NCI-H69 (cell line): ENCODE measurements at regions not wholly inside any gene's neighbourhood (a gene's known extent, or its start where the extent isn't known, plus 50 kb on each side); places are given as distances from the start of the nearest gene placed in this dataset.
"Not testable (repeated sequence)": the region's sequence is repeated elsewhere in the genome, so short reads cannot be mapped to it uniquely, and the experiment has no call there.

Experiments
- DNase-seq: peaks from one replicate; lab custom pipeline; 2025; lab: John Stamatoyannopoulos, UW

DNA sequence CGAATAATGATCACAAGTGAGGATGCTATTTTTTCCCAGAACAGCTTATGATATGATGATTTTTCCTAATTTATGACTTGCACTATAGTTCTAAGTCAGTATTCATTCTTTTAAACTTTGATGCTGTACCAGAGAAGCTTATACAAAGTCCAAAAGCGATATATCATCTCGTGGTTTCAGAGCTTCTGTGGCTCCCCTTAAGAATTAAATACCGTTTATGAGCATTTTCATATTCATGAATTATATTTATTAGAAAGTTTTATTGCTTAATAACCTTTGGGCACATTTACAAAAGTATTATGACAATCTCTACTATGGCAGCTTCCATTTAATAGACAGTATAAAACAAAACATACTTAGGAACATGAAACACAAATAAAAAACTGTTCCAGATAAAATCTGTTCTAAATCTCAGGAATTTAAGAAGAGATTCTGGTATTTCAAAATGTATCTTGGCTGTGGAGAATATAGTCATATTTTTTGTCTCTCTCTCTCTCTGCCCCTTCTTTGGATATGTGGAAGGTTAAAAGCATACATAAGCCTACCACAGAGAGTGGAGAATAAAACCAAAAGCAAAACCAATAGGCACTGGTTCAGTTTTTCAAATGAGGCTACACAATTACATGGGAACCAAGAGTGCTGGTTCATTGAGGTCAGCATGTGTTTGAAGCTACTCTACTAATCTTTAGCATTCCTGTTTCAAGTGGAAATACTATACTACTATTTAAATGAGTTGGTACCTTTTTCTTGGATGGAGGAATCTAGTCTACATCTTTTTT is 884.5 kb upstream of the GJE1 start:
- DNase-seq = no peak

DNA sequence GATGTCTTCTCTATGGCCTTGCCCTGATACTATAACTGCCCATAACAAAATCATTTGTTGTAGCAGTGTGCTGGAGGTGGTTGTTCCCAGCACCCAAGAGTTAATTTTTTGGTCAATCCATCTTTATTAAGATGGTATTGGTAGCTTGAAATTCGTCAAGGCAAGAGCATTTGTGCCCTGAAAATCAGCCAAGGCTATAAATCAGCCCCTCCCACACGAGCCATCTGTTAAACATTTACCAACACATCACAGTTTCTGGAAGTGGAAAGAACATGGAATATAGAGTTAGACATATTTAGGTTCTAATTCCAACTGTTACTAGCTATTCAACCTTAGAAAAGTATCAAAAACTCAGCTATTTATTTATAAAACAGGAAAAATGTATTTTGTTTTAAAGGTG is 888.4 kb upstream of the GJE1 start:
- DNase-seq = peak; percentile 58

DNA sequence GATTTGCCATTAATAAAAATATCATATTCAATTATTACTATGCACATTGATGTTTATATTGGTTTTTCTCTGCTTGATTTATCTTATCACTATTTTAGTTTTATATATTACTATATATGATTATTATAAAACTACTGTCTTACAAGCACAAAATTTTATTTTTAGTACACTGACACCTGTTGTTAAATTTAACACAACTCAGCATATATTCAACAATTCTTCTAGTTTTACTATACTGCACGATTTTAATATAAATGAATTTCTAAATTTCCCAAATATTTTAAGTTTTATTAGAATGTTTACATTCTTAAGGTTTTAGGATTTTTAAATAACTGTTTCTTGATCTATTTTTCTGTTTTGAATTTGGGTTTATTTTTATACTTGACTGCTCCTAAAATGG is 889.8 kb upstream of the GJE1 start:
- DNase-seq = no peak

DNA sequence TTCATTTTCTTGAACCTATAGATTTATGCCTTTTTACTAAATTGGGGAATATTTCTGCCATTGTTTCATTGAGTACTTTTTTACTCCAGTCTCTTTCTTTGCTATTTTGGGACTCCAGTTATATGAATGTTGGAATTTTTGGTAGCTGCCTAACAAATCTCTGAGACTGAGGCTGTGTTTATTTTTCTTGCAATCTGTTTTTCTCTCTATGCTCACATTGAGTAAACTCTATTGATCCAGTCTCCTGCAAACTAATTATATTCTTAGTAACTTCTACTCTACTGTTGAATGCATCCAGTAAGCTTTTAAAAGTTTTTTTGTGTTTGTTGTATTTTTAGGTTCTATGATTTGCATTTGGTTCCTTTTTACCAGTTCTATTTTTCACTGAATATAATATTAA is 903.4 kb upstream of the GJE1 start:
- DNase-seq = no peak

DNA sequence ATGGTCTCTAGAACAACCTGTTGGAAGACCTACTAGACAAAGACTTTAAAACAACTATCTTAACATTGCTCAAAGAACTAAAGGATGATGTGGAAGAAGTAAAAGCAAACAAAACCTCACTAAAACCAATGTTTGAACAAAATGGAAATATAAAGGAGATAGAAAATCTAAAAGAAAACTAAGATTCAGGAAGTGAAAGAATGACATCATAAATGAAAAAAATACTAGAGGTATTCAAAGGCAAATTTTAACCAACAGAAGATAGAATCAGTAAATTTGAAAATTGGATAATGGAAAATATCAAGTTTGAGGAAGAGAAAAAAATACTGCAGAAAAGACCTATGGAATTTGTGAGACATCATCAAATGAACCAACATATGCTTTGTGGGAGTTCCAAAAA is 914.1 kb upstream of the GJE1 start:
- no peak for DNase-seq

DNA sequence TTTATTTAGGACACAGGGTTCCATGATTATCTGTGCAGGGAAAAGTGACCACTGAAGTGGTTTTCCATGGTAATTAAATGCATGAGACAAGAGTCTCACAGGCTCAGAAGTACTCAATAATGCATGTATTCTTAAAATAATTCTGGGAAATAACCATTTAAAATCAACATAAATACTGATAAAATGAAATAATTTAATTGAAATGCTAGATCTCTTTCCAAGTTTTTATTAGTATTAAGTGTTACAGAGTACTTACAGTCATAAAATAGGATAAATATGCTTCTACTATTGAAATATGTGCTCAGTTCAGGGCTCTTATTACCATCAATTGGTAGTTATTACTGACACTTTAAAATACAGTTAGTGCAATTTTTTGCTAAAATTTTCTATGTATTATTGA is 916.0 kb upstream of the GJE1 start:
- DNase-seq = no peak

DNA sequence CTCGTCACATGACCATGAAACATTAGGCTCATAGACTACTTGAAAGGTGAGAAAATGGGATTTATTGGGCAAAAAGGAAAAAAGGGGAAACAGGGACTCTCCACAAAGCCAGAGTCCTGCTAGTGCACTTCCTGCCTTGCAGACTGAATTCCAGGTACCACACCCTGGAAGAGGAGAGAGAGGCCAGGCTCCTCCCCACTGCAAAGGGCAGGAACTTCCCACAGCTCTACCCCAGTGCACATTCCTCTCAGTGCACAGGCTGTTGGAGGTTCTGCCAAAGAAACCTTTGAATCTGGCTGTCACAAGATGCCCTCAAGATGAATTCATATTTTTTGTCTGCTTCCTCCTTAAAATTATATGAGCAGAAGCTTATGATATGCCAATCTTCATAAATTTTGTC is 920.4 kb upstream of the GJE1 start:
- DNase-seq = peak; percentile 58

DNA sequence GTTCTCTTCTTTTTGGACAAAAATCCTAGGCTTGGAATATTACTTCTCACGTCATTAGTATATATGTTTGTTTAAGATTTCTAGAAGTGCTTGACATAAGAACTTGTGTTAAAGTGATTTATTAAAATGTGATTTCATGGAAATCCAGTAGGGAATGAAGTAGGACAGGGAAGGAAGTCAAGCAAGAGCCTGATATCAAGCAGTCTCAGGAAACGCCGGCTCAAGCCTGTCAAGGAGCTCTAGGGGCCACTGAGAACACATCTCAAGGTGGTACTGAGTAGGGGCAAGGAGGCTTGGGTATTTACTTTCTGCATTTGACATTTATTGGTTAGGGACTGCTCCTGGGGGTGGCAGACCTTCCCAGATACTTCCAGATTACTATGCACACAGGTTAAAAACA is 920.9 kb upstream of the GJE1 start:
- DNase-seq = no peak

DNA sequence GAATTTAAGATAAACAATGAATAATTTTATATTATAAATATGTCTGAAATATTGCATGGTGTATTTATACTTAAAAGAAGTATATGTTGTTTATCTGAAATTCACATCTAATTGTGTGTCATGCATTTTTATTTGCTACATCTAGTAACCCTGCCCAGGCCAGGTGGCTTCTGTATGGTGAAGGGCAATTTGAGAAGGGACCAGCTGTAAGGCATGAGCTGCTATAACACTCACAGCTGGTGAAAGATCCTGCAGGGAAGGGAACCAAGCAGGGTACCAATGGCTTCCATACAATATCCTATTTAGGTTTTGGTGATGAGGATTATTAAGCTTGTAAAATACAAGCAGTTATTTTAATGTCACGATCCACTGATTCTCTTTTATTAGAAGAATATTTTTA is 921.8 kb upstream of the GJE1 start:
- DNase-seq = peak; percentile 80

DNA sequence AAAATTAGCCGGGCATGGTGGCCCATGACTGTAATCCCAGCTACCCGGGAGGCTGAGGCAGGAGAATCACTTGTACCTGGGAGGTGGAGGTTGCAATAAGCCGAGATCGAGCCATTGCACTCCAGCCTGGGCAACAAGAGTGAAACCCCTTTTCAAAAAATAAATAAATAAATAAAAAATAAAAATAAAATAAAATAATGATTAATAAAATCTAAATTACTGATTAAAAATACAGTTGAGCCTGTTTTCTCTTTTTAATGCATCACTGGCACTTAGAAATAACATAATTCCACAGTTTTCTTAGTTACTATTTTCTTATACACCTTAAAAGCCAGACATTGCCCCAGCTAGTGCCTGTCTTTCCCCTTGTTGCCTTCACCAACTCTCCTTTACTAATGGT is 922.8 kb upstream of the GJE1 start:
- no peak for DNase-seq

DNA sequence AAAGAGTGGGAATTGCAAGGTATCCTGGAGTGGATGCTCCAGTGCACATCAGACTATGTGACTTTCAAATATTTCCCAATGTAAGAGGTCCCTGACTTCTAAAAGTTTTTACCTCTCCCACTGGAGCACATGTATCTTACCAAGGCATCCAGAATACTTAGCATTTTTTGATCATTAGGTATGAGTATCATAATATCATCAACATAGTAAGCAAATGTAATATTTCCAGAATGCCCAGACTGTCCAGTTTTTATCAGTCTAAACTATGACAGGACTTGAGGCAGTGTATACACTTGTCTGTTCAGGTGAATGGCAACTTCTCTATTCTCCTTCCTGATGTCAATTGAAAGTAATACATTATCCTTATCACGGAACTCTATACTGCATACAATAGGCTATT is 924.6 kb upstream of the GJE1 start:
- no peak for DNase-seq

DNA sequence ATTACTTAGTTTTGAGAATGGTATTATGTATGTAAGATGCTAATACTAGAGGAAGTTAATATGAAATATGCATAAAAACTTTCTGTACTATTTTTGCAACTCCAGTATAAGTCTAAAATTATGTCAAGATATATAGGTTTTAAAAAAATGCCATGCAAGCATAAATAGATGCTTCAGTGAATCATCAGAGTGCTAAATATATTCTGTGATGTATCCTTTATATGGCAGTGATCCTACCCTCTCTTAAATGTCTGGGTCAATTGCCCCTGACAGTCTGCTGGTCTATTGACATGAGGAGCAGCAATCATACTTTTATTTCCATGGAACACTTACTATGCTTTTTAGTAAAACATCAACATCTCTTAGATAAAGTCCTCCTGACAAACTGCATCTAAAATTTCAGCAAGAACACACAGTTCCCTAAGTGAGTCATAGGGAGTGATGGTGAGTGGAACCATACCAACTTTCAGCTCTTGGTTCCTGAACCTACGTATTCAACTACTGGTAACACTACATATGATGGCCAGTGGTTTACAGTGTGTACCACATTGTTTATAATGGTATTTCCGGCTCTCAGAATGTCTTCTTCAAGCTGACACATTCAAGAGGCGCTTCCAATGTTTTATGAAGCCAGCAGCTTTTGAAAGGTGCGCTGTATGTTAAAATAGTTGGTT is 928.7 kb upstream of the GJE1 start:
- no peak for DNase-seq

DNA sequence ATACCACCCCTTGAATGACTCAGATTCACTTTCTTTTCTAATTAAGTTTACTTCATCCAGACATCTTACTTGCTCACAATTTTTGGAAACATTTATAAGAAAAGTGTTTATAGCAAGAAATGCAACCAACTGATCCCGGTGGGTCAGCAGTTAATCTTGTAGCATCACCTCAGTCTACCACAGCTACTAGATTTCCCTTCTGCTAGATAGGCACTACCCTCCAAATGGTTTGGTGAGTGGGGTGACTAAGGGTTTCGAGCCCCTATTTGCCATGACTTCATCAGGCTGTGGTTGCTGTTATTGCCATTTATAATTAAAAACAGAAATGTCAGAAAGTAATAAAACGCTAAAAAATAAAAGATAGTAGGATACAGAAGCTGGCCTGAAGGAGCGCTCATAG is 930.1 kb upstream of the GJE1 start:
- no peak for DNase-seq

DNA sequence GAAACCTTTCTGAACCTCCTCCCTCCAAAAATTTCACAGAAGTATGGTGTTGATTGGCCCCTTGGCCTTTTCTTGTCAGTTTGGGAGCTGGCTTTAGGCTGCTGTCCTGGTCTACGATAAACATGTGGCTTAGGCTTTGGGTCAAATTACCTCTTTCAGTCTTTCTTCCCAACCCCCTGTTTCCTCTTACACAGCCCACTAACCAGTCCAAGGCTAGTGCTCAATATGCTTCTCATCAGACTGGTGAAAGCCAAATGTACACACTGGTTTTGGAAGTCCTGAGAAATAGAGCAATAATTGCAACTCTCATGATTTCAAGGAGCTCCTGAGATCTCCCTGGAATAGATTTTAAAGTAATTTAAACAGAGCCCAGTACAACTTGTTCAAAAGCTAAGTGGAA is 933.7 kb upstream of the GJE1 start:
- DNase-seq = peak; percentile 10

DNA sequence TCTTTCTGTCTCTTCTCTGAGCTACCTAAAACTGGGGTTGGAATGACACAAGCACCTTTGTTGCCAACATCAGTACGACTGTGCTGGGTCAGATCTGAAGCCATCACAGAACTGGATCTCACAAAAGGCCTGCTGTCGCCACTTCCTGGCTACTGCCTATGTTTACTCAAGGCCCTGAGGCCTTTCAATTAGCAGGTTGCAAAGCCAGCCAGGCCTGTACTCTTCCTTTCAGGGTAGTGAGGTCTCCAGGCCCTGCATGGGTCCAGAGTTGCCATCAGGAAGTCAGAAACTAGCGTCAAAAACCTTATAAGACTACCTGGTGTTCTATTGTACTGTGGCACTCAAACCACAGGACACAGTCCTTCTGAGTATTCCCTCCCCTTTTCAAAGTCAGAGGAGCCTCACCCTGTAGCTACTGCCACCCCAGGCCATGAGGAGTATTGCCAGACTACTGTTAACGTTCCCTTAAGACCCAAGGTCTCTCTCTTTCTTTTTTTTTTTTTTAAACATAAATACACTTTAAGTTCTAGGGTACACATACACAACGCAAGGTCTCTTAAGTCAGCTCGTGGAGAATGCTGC is 937.4 kb upstream of the GJE1 start:
- DNase-seq = peak; percentile 72

DNA sequence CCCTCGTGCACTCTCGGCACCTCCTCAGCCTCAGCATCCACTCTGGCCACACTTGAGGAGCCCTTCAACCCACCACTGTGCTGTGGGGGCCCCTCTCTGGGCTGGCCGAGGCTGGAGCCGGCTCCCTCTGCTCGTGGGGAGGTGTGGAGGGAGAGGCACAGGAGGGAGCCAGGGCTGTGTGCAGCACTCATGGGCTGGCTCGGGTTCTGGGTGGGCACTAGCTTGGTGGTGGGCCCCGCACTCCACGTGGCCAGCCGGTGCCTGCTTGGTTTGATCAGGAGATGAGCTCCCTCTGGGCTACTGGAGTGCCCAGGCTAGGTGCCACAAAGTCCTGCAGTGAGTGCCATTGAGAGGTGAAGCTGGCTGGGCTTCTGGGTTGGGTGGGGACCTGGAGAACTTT is 949.4 kb upstream of the GJE1 start:
- no peak for DNase-seq

DNA sequence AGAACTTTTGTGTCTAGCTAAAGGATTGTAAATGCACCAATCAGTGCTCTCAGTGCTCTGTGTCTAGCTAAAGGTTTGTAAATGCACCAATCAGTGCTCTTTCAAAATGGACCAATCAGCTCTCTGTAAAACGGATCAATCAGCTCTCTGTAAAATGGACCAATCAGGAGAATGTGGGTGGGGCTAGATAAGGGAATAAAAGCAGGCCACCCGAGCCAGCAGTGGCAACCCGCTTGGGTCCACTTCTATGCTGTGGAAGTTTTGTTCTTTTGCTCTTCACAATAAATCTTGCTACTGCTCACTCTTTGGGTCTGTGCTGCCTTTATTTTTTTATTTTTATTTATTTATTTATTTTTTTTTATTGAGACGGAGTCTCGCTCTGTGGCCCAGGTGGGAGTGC is 957.3 kb upstream of the GJE1 start:
- DNase-seq = not testable (repeated sequence)

DNA sequence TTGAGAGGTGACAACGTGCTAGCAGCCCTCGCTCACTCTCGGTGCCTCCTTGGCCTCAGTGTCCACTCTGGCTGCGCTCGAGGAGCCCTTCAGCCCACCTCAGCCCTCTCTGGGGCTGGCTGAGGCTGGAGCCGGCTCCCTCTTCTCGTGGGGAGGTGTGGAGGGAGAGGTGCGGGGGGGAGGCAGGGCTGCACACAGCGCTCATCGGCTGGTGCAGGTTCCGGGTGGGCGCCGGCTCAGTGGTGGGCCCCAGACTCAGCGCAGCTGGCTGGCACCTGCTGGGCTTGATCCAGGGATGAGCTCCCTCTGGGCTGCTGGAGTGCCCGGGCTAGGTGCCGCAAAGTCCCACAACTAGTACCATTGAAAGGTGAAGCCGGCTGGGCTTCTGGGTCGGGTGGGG is 957.8 kb upstream of the GJE1 start:
- no peak for DNase-seq

DNA sequence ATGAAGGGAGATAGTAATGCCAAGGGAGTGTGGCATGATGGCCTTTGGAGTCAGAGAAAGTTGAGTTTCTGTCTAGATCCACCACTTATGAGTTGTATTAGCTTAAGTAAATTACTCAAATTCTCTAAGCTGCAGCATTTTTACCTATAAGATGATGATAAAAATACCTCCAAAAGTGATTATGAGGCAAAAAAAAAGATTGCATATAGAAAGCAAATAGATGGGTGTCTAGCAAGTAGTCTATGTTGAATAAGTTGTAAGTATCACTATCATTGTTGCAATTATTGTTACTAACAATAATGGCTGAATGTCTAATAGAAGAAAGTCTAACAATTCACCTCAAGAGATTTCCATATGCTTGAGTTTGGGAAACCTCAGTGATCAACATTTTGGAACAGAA is 959.2 kb upstream of the GJE1 start:
- DNase-seq = no peak

DNA sequence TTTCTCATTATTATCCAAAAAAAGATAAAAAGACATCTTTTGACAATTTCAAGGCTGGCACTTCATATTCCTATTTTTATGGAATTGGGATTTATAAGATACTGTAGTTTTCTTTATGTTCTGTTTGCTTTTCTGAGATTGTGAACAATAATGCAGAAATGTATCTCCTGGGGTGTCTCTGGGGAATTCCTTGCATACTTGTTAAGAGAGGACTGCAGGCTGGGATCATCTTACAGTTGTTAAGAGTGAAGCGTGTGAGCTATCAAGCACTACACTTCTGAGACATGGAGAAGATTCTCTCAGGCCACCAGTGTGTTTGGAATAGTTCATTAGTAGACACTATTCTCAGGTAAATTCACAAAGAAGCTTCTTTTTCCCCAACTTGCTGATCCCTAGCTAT is 963.3 kb upstream of the GJE1 start:
- peak; percentile 81 for DNase-seq

DNA sequence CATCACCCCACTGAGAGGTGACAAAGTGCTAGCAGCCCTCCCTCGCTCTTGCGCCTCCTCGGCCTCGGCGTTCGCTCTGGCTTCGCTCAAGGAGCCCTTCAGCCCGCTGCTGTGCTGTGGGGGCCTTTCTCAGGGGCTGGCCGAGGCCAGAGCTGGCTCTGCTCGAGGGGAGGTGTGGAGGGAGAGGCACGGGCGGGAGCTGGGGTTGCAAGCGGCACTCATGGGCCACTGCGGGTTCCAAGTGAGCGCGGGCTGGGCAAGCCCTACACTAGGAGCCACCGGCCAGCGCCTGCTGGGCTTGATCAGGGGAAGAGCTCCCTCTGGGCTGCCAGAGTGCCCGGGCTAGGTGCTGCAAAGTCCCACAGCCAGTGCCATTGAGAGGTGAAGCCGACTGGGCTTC is 964.8 kb upstream of the GJE1 start:
- no peak for DNase-seq

DNA sequence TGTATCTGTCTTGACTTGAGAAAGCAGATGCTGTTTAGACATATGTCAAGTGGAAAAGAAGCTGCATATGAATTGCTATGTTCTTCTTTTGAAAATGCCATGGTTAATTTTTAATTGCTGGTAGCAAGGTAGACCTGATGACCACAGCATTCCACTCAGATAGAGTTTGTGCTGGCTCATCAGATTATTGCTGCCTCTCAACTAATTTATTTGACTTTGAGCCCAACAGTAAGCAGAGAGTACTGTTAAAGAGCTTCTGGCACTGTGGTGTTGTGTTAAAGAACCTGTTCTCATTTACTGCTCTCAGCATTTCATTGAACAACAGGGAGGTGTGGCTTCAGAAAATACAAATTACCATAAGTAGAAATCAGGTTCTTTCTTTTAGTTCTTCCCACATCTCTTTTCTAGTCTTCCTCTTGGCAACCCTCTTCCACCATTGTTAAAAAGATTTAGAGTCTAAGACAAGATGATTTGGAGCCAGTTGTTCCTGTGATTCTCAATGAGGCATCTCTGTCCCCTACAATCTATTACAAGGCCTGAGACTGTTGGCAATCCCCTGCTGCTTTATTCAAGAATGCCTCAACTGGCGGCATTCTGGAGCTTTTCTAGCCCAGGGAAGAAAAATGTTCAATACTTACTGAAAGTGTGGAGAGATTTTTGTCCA is 967.6 kb upstream of the GJE1 start:
- no peak for DNase-seq
